Astrocyte (in vitro differentiated cells and primary cell): ENCODE measurements at regions not wholly inside any gene's neighbourhood (a gene's known extent, or its start where the extent isn't known, plus 50 kb on each side); places are given as distances from the start of the nearest gene placed in this dataset.

Experiments
- CTCF ChIP-seq: IDR thresholded peaks from 2 replicates; pipeline ENCODE4 v1.5.1; 2011; ENCODE audit warnings: low read depth, mild to moderate bottlenecking, inconsistent platforms, low read length, moderate library complexity; ENCODE audit not compliant: insufficient read depth
- EZH2 ChIP-seq: IDR thresholded peaks from 2 replicates; pipeline ENCODE4 v1.6.1; 2012; ENCODE audit warnings: mild to moderate bottlenecking, low read length, inconsistent platforms; ENCODE audit not compliant: insufficient read depth

GRCh38 chr5:25669645-25670401, 1025.0 kb upstream of the CDH10 start:
- TF ChIP-seq CTCF (no peak), EZH2 (no peak)
